Neural progenitor cell (in vitro differentiated cells): ENCODE measurements at regions not wholly inside any gene's neighbourhood (a gene's known extent, or its start where the extent isn't known, plus 50 kb on each side); places are given as distances from the start of the nearest gene placed in this dataset.

Experiments
- EZH2phosphoT487 ChIP-seq: fragments of 200-600 bp; sonication (generic); IDR thresholded peaks from 2 replicates; pipeline ENCODE4 v1.6.1; 2017; ENCODE audit warnings: antibody characterized with exemption
- TF ChIP-seq, protein P1 (sequence below): fragments of 200-600 bp; sonication (generic); IDR thresholded peaks from 2 replicates; pipeline ENCODE4 v1.5.1; 2017; ENCODE audit warnings: antibody characterized with exemption, mild to moderate bottlenecking

DNA sequence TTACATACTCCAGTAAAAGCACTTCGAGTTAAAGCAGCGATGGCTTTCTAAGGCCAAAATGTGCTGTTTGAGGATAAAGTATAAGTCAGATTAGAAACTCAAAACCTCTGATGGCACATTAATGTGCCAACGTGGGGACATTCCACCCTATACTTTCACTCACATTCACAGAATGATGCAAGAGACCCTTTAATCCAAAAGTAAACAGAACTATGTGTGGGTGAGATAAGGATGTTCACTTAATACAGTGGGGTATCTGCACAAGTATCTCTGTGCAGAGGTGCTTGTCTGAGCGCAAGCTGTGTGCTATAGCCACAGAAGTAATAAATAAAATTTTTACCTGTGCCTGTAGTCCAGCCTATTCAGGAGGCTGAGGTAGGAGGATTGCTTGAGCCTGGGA lies 100.3 kb upstream of the CHL1 start:
- TF ChIP-seq EZH2phosphoT487 = no peak
- TF ChIP-seq, protein P1, sequence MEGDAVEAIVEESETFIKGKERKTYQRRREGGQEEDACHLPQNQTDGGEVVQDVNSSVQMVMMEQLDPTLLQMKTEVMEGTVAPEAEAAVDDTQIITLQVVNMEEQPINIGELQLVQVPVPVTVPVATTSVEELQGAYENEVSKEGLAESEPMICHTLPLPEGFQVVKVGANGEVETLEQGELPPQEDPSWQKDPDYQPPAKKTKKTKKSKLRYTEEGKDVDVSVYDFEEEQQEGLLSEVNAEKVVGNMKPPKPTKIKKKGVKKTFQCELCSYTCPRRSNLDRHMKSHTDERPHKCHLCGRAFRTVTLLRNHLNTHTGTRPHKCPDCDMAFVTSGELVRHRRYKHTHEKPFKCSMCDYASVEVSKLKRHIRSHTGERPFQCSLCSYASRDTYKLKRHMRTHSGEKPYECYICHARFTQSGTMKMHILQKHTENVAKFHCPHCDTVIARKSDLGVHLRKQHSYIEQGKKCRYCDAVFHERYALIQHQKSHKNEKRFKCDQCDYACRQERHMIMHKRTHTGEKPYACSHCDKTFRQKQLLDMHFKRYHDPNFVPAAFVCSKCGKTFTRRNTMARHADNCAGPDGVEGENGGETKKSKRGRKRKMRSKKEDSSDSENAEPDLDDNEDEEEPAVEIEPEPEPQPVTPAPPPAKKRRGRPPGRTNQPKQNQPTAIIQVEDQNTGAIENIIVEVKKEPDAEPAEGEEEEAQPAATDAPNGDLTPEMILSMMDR = no peak
